Panc1 (cell line): ENCODE measurements at regions not wholly inside any gene's neighbourhood (a gene's known extent, or its start where the extent isn't known, plus 50 kb on each side); places are given as distances from the start of the nearest gene placed in this dataset.

Experiments
- CTCF ChIP-seq: fragments of 450-650 bp; IDR thresholded peaks from 2 replicates; pipeline ENCODE4 v1.5.1; 2017; ENCODE audit warnings: mild to moderate bottlenecking
- POLR2AphosphoS5 ChIP-seq: IDR thresholded peaks from 2 replicates; pipeline ENCODE4 v1.6.1; 2012; ENCODE audit warnings: mild to moderate bottlenecking, low read depth, low read length, moderate library complexity
- REST ChIP-seq, 2 experiments: IDR thresholded peaks; 2 replicates each; pipeline ENCODE4 v1.6.1; 2011 to 2012; ENCODE audit warnings: low read depth in 2 of 2, control low read depth in 1 of 2, low read length in 1 of 2, mild to moderate bottlenecking in 1 of 2, moderate library complexity in 1 of 2; ENCODE audit not compliant: insufficient read depth in 1 of 2
- SIN3A ChIP-seq: IDR thresholded peaks from 2 replicates; pipeline ENCODE4 v1.6.1; 2012; ENCODE audit warnings: low read depth, mild to moderate bottlenecking, low read length, moderate library complexity, borderline replicate concordance; ENCODE audit not compliant: insufficient read depth

- TF ChIP-seq CTCF (no peak), POLR2AphosphoS5 (no peak), REST (IDR thresholded peaks at IDR 0.05; ENCODE audit: insufficient read depth in 1 of 2, low read depth in 2 of 2, low read length in 1 of 2) (no peak), SIN3A (no peak)
Measured at GRCh38 chr6:158913580-158913979, 86.4 kb downstream of the RSPH3 start.
